Loucy (cell line): ENCODE measurements at regions not wholly inside any gene's neighbourhood (a gene's known extent, or its start where the extent isn't known, plus 50 kb on each side); places are given as distances from the start of the nearest gene placed in this dataset.
A peak's percentile ranks its signal among the peaks of the same experiment; 100 is the strongest.

Experiments used
- H2AFZ ChIP-seq: fragments of 200-600 bp; sonication (generic); 2 replicates; pipeline ENCODE4 v1.6.0; 2016; ENCODE audit warnings: antibody characterized with exemption, mild to moderate bottlenecking, low read length, moderate library complexity
- H3F3A ChIP-seq: fragments of 200-600 bp; 2 replicates; pipeline ENCODE4 v1.6.0; 2016; ENCODE audit warnings: antibody characterized with exemption, low read depth, mild to moderate bottlenecking
- H3K27me3 ChIP-seq: fragments of 200-600 bp; sonication (generic); 2 replicates; pipeline ENCODE4 v1.6.1; 2014; ENCODE audit warnings: low read length, mild to moderate bottlenecking; ENCODE audit not compliant: insufficient read depth, poor library complexity, severe bottlenecking
- H3K36me3 ChIP-seq: fragments of 200-600 bp; sonication (generic); 2 replicates; pipeline ENCODE4 v1.6.1; 2016; ENCODE audit warnings: low read length; ENCODE audit not compliant: insufficient read depth
- H3K4me1 ChIP-seq: fragments of 200-600 bp; sonication (generic); 2 replicates; pipeline ENCODE4 v1.5.1; 2014; ENCODE audit warnings: low read length, mild to moderate bottlenecking; ENCODE audit not compliant: insufficient read depth, poor library complexity, severe bottlenecking
- H3K4me2 ChIP-seq: fragments of 200-600 bp; sonication (generic); 2 replicates; pipeline ENCODE4 v1.6.0; 2014; ENCODE audit warnings: antibody characterized with exemption, low read length, low read depth, mild to moderate bottlenecking; ENCODE audit not compliant: poor library complexity, severe bottlenecking
- H3K4me3 ChIP-seq: fragments of 200-600 bp; sonication (generic); 2 replicates; pipeline ENCODE4 v1.5.1; 2014; ENCODE audit warnings: low read length, mild to moderate bottlenecking, mixed read lengths; ENCODE audit not compliant: poor library complexity, severe bottlenecking
- H3K79me2 ChIP-seq: fragments of 200-600 bp; sonication (generic); 2 replicates; pipeline ENCODE4 v1.6.1; 2014; ENCODE audit warnings: low read length; ENCODE audit not compliant: insufficient read depth
- H3K9ac ChIP-seq: fragments of 200-600 bp; sonication (generic); 2 replicates; pipeline ENCODE4 v1.6.0; 2014; ENCODE audit warnings: mild to moderate bottlenecking, low read depth, low read length, moderate library complexity; ENCODE audit not compliant: poor library complexity, severe bottlenecking
- H3K9me2 ChIP-seq: fragments of 200-600 bp; sonication (generic); replicated peaks from 2 replicates; pipeline ENCODE4 v1.6.1; 2016; ENCODE audit warnings: low read depth, low read length, mixed read lengths
- H3K9me3 ChIP-seq: fragments of 200-600 bp; sonication (generic); 2 replicates; pipeline ENCODE4 v1.6.1; 2014; ENCODE audit warnings: mild to moderate bottlenecking, antibody characterized with exemption, low read length, low read depth; ENCODE audit not compliant: insufficient read depth
- H4K20me1 ChIP-seq: fragments of 200-600 bp; sonication (generic); 2 replicates; pipeline ENCODE4 v1.6.0; 2014; ENCODE audit warnings: antibody characterized with exemption, low read length, mild to moderate bottlenecking; ENCODE audit not compliant: insufficient read depth, poor library complexity, severe bottlenecking
- EZH2phosphoT487 ChIP-seq: fragments of 200-600 bp; IDR thresholded peaks from 2 replicates; pipeline ENCODE4 v1.6.1; 2018; ENCODE audit warnings: antibody characterized with exemption, mild to moderate bottlenecking, moderate library complexity, borderline replicate concordance
- TF ChIP-seq, protein P1 (sequence below): fragments of 200-600 bp; sonication (generic); conservative IDR thresholded peaks from 2 replicates; pipeline ENCODE4 v1.5.1; 2014; ENCODE audit warnings: mild to moderate bottlenecking, antibody characterized with exemption, low read length

DNA sequence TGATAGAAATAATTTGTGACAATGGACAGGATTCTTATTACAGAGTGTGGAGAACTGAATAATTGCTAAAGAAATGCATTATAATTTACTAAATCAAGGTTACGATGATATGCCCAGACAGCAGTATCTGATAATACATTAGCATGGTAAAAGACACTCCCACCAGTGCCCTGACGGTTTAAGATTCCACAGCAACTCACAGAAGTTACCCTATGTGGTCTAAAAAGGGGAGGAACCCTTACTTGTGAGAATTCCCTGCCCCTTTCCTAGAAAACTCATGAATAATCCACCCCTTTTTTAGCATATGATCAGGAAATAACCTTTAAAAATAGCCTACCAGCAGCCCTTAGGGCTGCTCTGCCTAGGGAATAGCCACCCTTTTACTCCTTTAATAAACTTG, 244.7 kb upstream of the SLC24A2 start:
- Histone ChIP-seq H3K4me1 (no peaks in the 10 kb centered on the region), H3K9me2 (no peaks in the 10 kb centered on the region), H3F3A (no peaks in the 10 kb centered on the region), H4K20me1 (no peaks in the 10 kb centered on the region), H2AFZ (0 out of 2 replicates have a peak overlapping the region, but pooled peaks have one; percentile 23), H3K27me3 (no peaks in the 10 kb centered on the region), H3K36me3 (no peaks in the 10 kb centered on the region), H3K4me3 (no peak overlapping the region), H3K4me2 (no peak overlapping the region), H3K79me2 (no peaks in the 10 kb centered on the region), H3K9ac (no peak overlapping the region), H3K9me3 (no peaks in the 10 kb centered on the region)
- TF ChIP-seq, protein P1, sequence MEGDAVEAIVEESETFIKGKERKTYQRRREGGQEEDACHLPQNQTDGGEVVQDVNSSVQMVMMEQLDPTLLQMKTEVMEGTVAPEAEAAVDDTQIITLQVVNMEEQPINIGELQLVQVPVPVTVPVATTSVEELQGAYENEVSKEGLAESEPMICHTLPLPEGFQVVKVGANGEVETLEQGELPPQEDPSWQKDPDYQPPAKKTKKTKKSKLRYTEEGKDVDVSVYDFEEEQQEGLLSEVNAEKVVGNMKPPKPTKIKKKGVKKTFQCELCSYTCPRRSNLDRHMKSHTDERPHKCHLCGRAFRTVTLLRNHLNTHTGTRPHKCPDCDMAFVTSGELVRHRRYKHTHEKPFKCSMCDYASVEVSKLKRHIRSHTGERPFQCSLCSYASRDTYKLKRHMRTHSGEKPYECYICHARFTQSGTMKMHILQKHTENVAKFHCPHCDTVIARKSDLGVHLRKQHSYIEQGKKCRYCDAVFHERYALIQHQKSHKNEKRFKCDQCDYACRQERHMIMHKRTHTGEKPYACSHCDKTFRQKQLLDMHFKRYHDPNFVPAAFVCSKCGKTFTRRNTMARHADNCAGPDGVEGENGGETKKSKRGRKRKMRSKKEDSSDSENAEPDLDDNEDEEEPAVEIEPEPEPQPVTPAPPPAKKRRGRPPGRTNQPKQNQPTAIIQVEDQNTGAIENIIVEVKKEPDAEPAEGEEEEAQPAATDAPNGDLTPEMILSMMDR = no peak
- no peak for TF ChIP-seq EZH2phosphoT487

GRCh38 chr9:20032413-20033006, 243.7 kb upstream of the SLC24A2 start:
- Histone ChIP-seq H3K9ac (no peak overlapping the region), H3K4me1 (no peaks in the 10 kb centered on the region), H3K4me2 (no peak overlapping the region), H3K9me3 (no peaks in the 10 kb centered on the region), H3K36me3 (no peaks in the 10 kb centered on the region), H3K9me2 (no peaks in the 10 kb centered on the region), H3K4me3 (no peak overlapping the region), H3F3A (no peaks in the 10 kb centered on the region), H4K20me1 (no peaks in the 10 kb centered on the region), H2AFZ (no peak overlapping the region), H3K27me3 (no peaks in the 10 kb centered on the region), H3K79me2 (no peaks in the 10 kb centered on the region)
- TF ChIP-seq, protein P1 = no peak
- no peak for TF ChIP-seq EZH2phosphoT487

GRCh38 chr9:20031836-20032235, 243.0 kb upstream of the SLC24A2 start:
- Histone ChIP-seq H3K4me2 (no peak overlapping the region), H3K9ac (no peak overlapping the region), H3K79me2 (no peaks in the 10 kb centered on the region), H3K9me3 (no peaks in the 10 kb centered on the region), H3F3A (no peaks in the 10 kb centered on the region), H4K20me1 (no peaks in the 10 kb centered on the region), H2AFZ (no peak overlapping the region), H3K36me3 (no peaks in the 10 kb centered on the region), H3K4me1 (no peaks in the 10 kb centered on the region), H3K27me3 (no peaks in the 10 kb centered on the region), H3K4me3 (no peak overlapping the region), H3K9me2 (no peaks in the 10 kb centered on the region)
- TF ChIP-seq EZH2phosphoT487 = no peak
- TF ChIP-seq, protein P1 = no peak
